Neural crest cell (in vitro differentiated cells): ENCODE measurements at regions not wholly inside any gene's neighbourhood (a gene's known extent, or its start where the extent isn't known, plus 50 kb on each side); places are given as distances from the start of the nearest gene placed in this dataset.

Experiments used
- DNase-seq: peaks from one replicate; pipeline ENCODE4 v3.0.0; 2021; ENCODE audit warnings: low read depth, mixed read lengths, low spot score
- H3K27ac Mint-ChIP-seq: one replicate; pipeline ENCODE4 v1.8.0; 2021; ENCODE audit warnings: mild to moderate bottlenecking, mixed read lengths; ENCODE audit not compliant: unreplicated experiment
- H3K27me3 Mint-ChIP-seq: 2 replicates; pipeline ENCODE4 v1.8.0; 2021; ENCODE audit warnings: low read depth, mild to moderate bottlenecking, mixed read lengths
- H3K36me3 Mint-ChIP-seq: 2 replicates; pipeline ENCODE4 v1.8.0; 2021; ENCODE audit warnings: low read depth, mild to moderate bottlenecking, mixed read lengths
- H3K4me1 Mint-ChIP-seq: 2 replicates; pipeline ENCODE4 v1.8.0; 2021; ENCODE audit warnings: mixed read lengths
- H3K4me3 Mint-ChIP-seq: one replicate; pipeline ENCODE4 v1.8.0; 2021; ENCODE audit warnings: mild to moderate bottlenecking, mixed read lengths
- H3K9me3 Mint-ChIP-seq: 2 replicates; pipeline ENCODE4 v1.8.0; 2021; ENCODE audit warnings: mixed read lengths
- CTCF ChIP-seq: fragments of 200-600 bp; sonication (generic); conservative IDR thresholded peaks from 2 replicates; pipeline ENCODE4 v1.5.0; 2021; ENCODE audit warnings: antibody characterized with exemption, mild to moderate bottlenecking

- TF ChIP-seq CTCF, result no peak
- DNase-seq, result no peak
- H3K4me1 Mint-ChIP-seq, result peaks cover 34% of the 10 kb centered on the region
- H3K9me3 Mint-ChIP-seq, result no peaks in the 10 kb centered on the region
- no peaks in the 10 kb centered on the region for H3K36me3 Mint-ChIP-seq
- H3K27me3 Mint-ChIP-seq, result peaks cover 7% of the 10 kb centered on the region
- H3K27ac Mint-ChIP-seq, result no peak overlapping the region
- no peak overlapping the region for H3K4me3 Mint-ChIP-seq
These were observed 99.3 kb upstream of the WWC1 start for GRCh38 chr5:168192120-168192519.

GRCh38 chr5:168193493-168194250, 97.8 kb upstream of the WWC1 start:
- Mint-ChIP-seq H3K9me3 (no peaks in the 10 kb centered on the region), H3K4me1 (peaks cover 24% of the 10 kb centered on the region), H3K4me3 (no peak overlapping the region), H3K27ac (no peak overlapping the region), H3K27me3 (peaks cover 7% of the 10 kb centered on the region), H3K36me3 (no peaks in the 10 kb centered on the region)
- no peak for DNase-seq
- no peak for TF ChIP-seq CTCF

- no peaks in the 10 kb centered on the region for H3K9me3 Mint-ChIP-seq
- TF ChIP-seq CTCF, result no peak
- DNase-seq, result no peak
- H3K27me3 Mint-ChIP-seq, result peaks cover 7% of the 10 kb centered on the region
- H3K27ac Mint-ChIP-seq, result no peak overlapping the region
- H3K4me1 Mint-ChIP-seq, result peaks cover 24% of the 10 kb centered on the region
- H3K4me3 Mint-ChIP-seq, result no peak overlapping the region
- no peaks in the 10 kb centered on the region for H3K36me3 Mint-ChIP-seq
These were observed 96.3 kb upstream of the WWC1 start for GRCh38 chr5:168195110-168195509.

- Mint-ChIP-seq H3K4me3 (no peak overlapping the region), H3K36me3 (no peaks in the 10 kb centered on the region), H3K27ac (no peak overlapping the region), H3K4me1 (peaks cover 17% of the 10 kb centered on the region), H3K27me3 (peaks cover 7% of the 10 kb centered on the region), H3K9me3 (no peaks in the 10 kb centered on the region)
- no peak for TF ChIP-seq CTCF
- no peak for DNase-seq
These were observed 93.1 kb upstream of the WWC1 start for GRCh38 chr5:168198359-168198758.

GRCh38 chr5:168202996-168203395, 88.4 kb upstream of the WWC1 start:
- TF ChIP-seq CTCF, result no peak
- H3K4me1 Mint-ChIP-seq, result peaks cover 9% of the 10 kb centered on the region
- H3K27ac Mint-ChIP-seq, result no peak overlapping the region
- peaks cover 6% of the 10 kb centered on the region for H3K36me3 Mint-ChIP-seq
- no peaks in the 10 kb centered on the region for H3K27me3 Mint-ChIP-seq
- H3K9me3 Mint-ChIP-seq, result no peaks in the 10 kb centered on the region
- H3K4me3 Mint-ChIP-seq, result no peak overlapping the region
- no peak for DNase-seq
